Naive thymus-derived CD8-positive, alpha-beta T cell (primary cell): ENCODE measurements at regions not wholly inside any gene's neighbourhood (a gene's known extent, or its start where the extent isn't known, plus 50 kb on each side); places are given as distances from the start of the nearest gene placed in this dataset.

Source experiments
- ATAC-seq, 2 donors: fragments of 150-1000 bp; cut with Tn5 transposase in 1 of 2; sonication (Bioruptor Pico), chemical (Tn5 transposase) in 1 of 2; 1 replicate in 1 of 2; 2 replicates in 1 of 2; pipeline ENCODE4 v1.10.0; 2021; ENCODE audit warnings: mild to moderate bottlenecking in 2 of 2, moderate library complexity in 2 of 2
- POLR2A ChIA-PET: fragments of 350-600 bp; sonication (Branson Sonifier 250); formaldehyde crosslinking; loops from one replicate; lab custom pipeline; 2021; ENCODE audit warnings: antibody characterized with exemption; lab: Charles Lee
- DNase-seq, 10 donors: peaks; one replicate each; pipeline versions ENCODE4 v3.0.0 to v3.0.0-alpha.2; 2020 to 2022
- H3K27ac Mint-ChIP-seq, 10 donors: one replicate each; pipeline ENCODE4 v1.8.0; 2020 to 2022; ENCODE audit warnings: mild to moderate bottlenecking in 10 of 10, mixed read lengths in 10 of 10, moderate library complexity in 4 of 10, inconsistent platforms in 1 of 10
- H3K27me3 Mint-ChIP-seq, 5 donors: one replicate each; pipeline ENCODE4 v1.8.0; 2021 to 2022; ENCODE audit warnings: mixed read lengths in 5 of 5
- H3K36me3 Mint-ChIP-seq, 3 donors: one replicate each; pipeline ENCODE4 v1.8.0; 2020 to 2022; ENCODE audit warnings: mixed read lengths in 3 of 3, mild to moderate bottlenecking in 2 of 3, inconsistent platforms in 1 of 3
- H3K4me1 Mint-ChIP-seq, 4 donors: one replicate each; pipeline ENCODE4 v1.8.0; 2021 to 2022; ENCODE audit warnings: mixed read lengths in 4 of 4
- H3K4me3 Mint-ChIP-seq, 10 donors: one replicate each; pipeline ENCODE4 v1.8.0; 2020 to 2022; ENCODE audit warnings: mild to moderate bottlenecking in 10 of 10, mixed read lengths in 10 of 10, moderate library complexity in 6 of 10, inconsistent platforms in 1 of 10
- H3K9me3 Mint-ChIP-seq, 9 donors: one replicate each; pipeline ENCODE4 v1.8.0; 2020 to 2022; ENCODE audit warnings: mixed read lengths in 9 of 9, mild to moderate bottlenecking in 3 of 9, inconsistent platforms in 1 of 9, moderate library complexity in 1 of 9

- Mint-ChIP-seq H3K27me3 (no peaks in the 10 kb centered on the region), H3K4me3 (no peak overlapping the region), H3K4me1 (no peaks in the 10 kb centered on the region), H3K9me3 (peaks cover 0 to 11% (median 4%) of the 10 kb centered on the region in 9 donors), H3K27ac (no peak overlapping the region), H3K36me3 (no peaks in the 10 kb centered on the region)
- POLR2A ChIA-PET = no interaction called here
- no peak for ATAC-seq
- no peak for DNase-seq
Measured at GRCh38 chr4:19375931-19376330, 875.8 kb upstream of the SLIT2 start.

GRCh38 chr4:19375136-19375804 lies 876.4 kb upstream of the SLIT2 start:
- H3K4me3 Mint-ChIP-seq = no peak overlapping the region
- H3K27me3 Mint-ChIP-seq = no peaks in the 10 kb centered on the region
- no peak overlapping the region for H3K27ac Mint-ChIP-seq
- DNase-seq = no peak
- POLR2A ChIA-PET = no interaction called here
- peaks cover 0 to 7% (median 4%) of the 10 kb centered on the region in 9 donors for H3K9me3 Mint-ChIP-seq
- no peaks in the 10 kb centered on the region for H3K36me3 Mint-ChIP-seq
- H3K4me1 Mint-ChIP-seq = no peaks in the 10 kb centered on the region
- ATAC-seq = no peak

- H3K4me1 Mint-ChIP-seq = no peaks in the 10 kb centered on the region
- POLR2A ChIA-PET = no interaction called here
- no peak overlapping the region for H3K27ac Mint-ChIP-seq
- peaks cover 0 to 6% (median 0%) of the 10 kb centered on the region in 3 donors for H3K36me3 Mint-ChIP-seq
- DNase-seq = no peak
- H3K4me3 Mint-ChIP-seq = no peak overlapping the region
- ATAC-seq = no peak
- H3K9me3 Mint-ChIP-seq = peaks cover 0 to 16% (median 5%) of the 10 kb centered on the region in 9 donors
- no peaks in the 10 kb centered on the region for H3K27me3 Mint-ChIP-seq
Measured at GRCh38 chr4:19372390-19372789, 879.3 kb upstream of the SLIT2 start.

- POLR2A ChIA-PET = no interaction called here
- Mint-ChIP-seq H3K36me3 (peaks cover 0 to 6% (median 0%) of the 10 kb centered on the region in 3 donors), H3K4me1 (no peaks in the 10 kb centered on the region), H3K9me3 (peaks cover 0 to 13% (median 6%) of the 10 kb centered on the region in 9 donors), H3K27me3 (no peaks in the 10 kb centered on the region), H3K27ac (no peak overlapping the region), H3K4me3 (no peak overlapping the region)
- DNase-seq (no peak), ATAC-seq (no peak)
Measured at GRCh38 chr4:19368800-19369199, 882.9 kb upstream of the SLIT2 start.

GRCh38 chr4:19366916-19367315 lies 884.8 kb upstream of the SLIT2 start:
- Mint-ChIP-seq H3K27ac (no peak overlapping the region), H3K36me3 (peaks cover 0 to 6% (median 0%) of the 10 kb centered on the region in 3 donors), H3K4me1 (no peaks in the 10 kb centered on the region), H3K27me3 (no peaks in the 10 kb centered on the region), H3K4me3 (no peak overlapping the region), H3K9me3 (peaks cover 0 to 13% (median 6%) of the 10 kb centered on the region in 9 donors)
- DNase-seq (no peak), ATAC-seq (no peak)
- POLR2A ChIA-PET = no interaction called here

- Mint-ChIP-seq H3K4me1 (peaks cover 0 to 2% (median 0%) of the 10 kb centered on the region in 4 donors), H3K9me3 (peaks cover 0 to 20% (median 10%) of the 10 kb centered on the region in 9 donors), H3K27me3 (no peaks in the 10 kb centered on the region), H3K27ac (no peak overlapping the region), H3K4me3 (no peak overlapping the region), H3K36me3 (peaks cover 0 to 2% (median 0%) of the 10 kb centered on the region in 3 donors)
- ATAC-seq = no peak
- POLR2A ChIA-PET = no interaction called here
- DNase-seq = no peak
Measured at GRCh38 chr4:19358015-19358414, 893.7 kb upstream of the SLIT2 start.

DNA sequence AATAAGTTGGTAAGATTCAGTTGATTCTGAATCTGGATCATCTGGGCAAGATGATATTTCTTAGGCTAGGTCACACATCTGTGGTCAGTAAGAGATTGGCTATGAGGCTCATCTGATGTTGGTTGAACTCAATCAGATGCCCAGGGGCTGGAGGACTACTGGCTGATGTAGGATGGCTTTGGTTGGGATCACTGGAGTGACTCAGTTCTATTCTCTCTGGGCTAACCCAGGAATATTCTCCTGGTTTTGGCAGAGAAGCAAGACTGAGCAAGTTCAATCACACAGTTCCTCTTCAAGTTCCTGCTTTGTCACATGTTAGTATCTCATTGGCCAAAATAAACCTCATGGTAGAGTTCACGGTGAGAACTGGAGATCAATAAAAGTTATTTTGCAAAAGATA lies 902.3 kb upstream of the SLIT2 start:
- POLR2A ChIA-PET = no interaction called here
- H3K27ac Mint-ChIP-seq = no peak overlapping the region
- H3K36me3 Mint-ChIP-seq = peaks cover 0 to 5% (median 0%) of the 10 kb centered on the region in 3 donors
- H3K4me1 Mint-ChIP-seq = peaks cover 0 to 2% (median 0%) of the 10 kb centered on the region in 4 donors
- peaks cover 5 to 21% (median 11%) of the 10 kb centered on the region in 9 donors for H3K9me3 Mint-ChIP-seq
- no peaks in the 10 kb centered on the region for H3K27me3 Mint-ChIP-seq
- DNase-seq (no peak), ATAC-seq (no peak)
- no peak overlapping the region for H3K4me3 Mint-ChIP-seq

DNA sequence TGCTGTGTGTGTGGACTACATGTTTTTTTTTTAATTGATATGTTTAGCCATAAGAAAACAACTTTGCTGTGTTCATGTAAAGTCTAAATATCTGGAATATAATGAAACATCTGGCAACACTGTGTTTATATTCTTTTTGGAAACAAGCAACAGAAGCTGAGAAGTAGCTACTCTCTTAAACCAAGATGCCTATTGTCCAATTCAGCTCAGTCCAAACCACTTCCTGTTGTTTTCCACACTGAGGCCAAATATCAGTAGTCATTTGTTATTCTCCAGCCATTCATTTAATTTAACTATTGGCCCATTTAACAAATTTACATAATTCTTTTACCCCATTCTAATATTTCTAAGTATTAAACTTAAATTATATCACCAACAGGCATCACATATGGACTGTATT lies 903.0 kb upstream of the SLIT2 start:
- ATAC-seq (no peak), DNase-seq (no peak)
- no peak overlapping the region for H3K27ac Mint-ChIP-seq
- no peaks in the 10 kb centered on the region for H3K27me3 Mint-ChIP-seq
- H3K9me3 Mint-ChIP-seq = peaks cover 2 to 23% (median 8%) of the 10 kb centered on the region in 9 donors
- H3K36me3 Mint-ChIP-seq = peaks cover 0 to 5% (median 0%) of the 10 kb centered on the region in 3 donors
- H3K4me1 Mint-ChIP-seq = peaks cover 0 to 2% (median 0%) of the 10 kb centered on the region in 4 donors
- POLR2A ChIA-PET = no interaction called here
- no peak overlapping the region for H3K4me3 Mint-ChIP-seq

DNA sequence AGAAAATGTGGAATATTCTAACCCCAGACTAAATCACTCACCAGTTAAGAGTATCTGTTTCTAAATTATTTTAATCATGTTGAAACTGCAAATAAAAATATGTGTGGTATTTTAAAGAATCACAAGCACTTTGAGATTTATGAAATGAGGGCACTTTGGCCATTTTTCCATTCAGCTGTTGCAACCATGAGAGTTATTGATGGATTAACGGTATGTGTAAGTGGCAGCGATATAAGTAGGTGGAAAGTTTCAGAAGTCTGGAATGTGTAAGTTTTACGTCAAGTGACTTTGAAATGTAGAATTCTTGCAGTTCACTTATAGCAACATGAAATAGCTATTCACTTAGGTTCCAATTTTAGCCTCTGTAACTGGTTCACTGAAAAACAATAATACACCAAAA lies 905.1 kb upstream of the SLIT2 start:
- H3K36me3 Mint-ChIP-seq = peaks cover 0 to under 1% (median 0%) of the 10 kb centered on the region in 3 donors
- no peaks in the 10 kb centered on the region for H3K4me1 Mint-ChIP-seq

DNA sequence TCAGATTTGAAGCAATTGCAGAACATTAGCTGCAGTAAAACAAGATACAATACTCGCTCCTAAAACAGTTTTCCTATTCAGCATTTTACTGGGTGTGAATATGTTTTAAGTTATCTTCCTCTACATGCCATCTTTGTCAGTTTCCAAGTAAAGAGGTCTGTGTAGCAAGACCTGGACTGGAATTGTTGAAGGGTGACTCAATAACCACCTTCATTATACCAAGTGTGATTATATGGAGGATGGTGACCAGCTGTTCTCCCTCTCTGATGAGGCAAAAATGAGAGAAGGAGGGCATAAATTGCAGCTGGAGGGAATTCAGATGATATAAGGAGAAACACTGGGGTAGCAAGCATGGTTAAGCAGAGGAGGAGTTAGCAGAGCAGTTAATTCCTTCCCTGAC lies 922.1 kb upstream of the SLIT2 start:
- no peaks in the 10 kb centered on the region for H3K27me3 Mint-ChIP-seq
- no peak for ATAC-seq
- no peaks in the 10 kb centered on the region for H3K4me1 Mint-ChIP-seq
- H3K4me3 Mint-ChIP-seq = no peak overlapping the region
- DNase-seq = no peak
- H3K9me3 Mint-ChIP-seq = peaks cover 10 to 30% (median 16%) of the 10 kb centered on the region in 9 donors
- POLR2A ChIA-PET = no interaction called here
- no peak overlapping the region for H3K27ac Mint-ChIP-seq
- H3K36me3 Mint-ChIP-seq = peaks cover 0 to 14% (median 0%) of the 10 kb centered on the region in 3 donors

More for the DNA sequence above, 905.1 kb upstream of the SLIT2 start:
- DNase-seq = no peak
- H3K27me3 Mint-ChIP-seq = no peaks in the 10 kb centered on the region
- no peak for ATAC-seq
- no peak overlapping the region for H3K27ac Mint-ChIP-seq
- POLR2A ChIA-PET = no interaction called here
- no peak overlapping the region for H3K4me3 Mint-ChIP-seq
- peaks cover 0 to 18% (median 5%) of the 10 kb centered on the region in 9 donors for H3K9me3 Mint-ChIP-seq

DNA sequence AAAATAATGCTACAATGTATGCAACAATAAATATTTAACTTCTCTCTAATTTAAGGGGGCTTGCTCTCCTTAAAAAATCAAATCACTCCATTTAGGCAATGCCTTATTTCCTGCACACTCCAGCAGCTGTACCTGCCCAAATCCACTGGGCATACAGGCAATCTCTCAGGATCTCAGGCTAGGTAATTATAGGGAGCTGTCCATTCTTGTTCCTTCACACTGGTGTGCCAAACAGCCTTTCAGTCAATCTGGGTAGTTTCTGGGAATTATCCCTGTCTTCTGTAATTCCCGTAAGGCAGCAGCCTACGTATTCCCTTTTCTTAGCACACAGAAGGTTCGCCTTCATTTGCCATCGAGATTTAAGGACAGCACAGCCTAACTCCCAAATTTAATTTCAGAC lies 922.6 kb upstream of the SLIT2 start:
- POLR2A ChIA-PET = no interaction called here
- peaks cover 8 to 28% (median 14%) of the 10 kb centered on the region in 9 donors for H3K9me3 Mint-ChIP-seq
- no peak for DNase-seq
- H3K4me3 Mint-ChIP-seq = no peak overlapping the region
- ATAC-seq = no peak
- no peaks in the 10 kb centered on the region for H3K4me1 Mint-ChIP-seq
- H3K36me3 Mint-ChIP-seq = peaks cover 0 to 12% (median 0%) of the 10 kb centered on the region in 3 donors
- H3K27me3 Mint-ChIP-seq = no peaks in the 10 kb centered on the region
- H3K27ac Mint-ChIP-seq = no peak overlapping the region

- peaks cover 0 to 4% (median 0%) of the 10 kb centered on the region in 3 donors for H3K36me3 Mint-ChIP-seq
- DNase-seq (no peak), ATAC-seq (no peak)
- no peaks in the 10 kb centered on the region for H3K27me3 Mint-ChIP-seq
- H3K9me3 Mint-ChIP-seq = peaks cover 0 to 29% (median 11%) of the 10 kb centered on the region in 9 donors
- POLR2A ChIA-PET = no interaction called here
- H3K27ac Mint-ChIP-seq = no peak overlapping the region
- H3K4me1 Mint-ChIP-seq = no peaks in the 10 kb centered on the region
- no peak overlapping the region for H3K4me3 Mint-ChIP-seq
Measured at GRCh38 chr4:19327364-19327763, 924.3 kb upstream of the SLIT2 start.

GRCh38 chr4:19324184-19324583 lies 927.5 kb upstream of the SLIT2 start:
- Mint-ChIP-seq H3K36me3 (no peaks in the 10 kb centered on the region), H3K27ac (no peak overlapping the region), H3K4me3 (no peak overlapping the region), H3K4me1 (no peaks in the 10 kb centered on the region), H3K27me3 (no peaks in the 10 kb centered on the region), H3K9me3 (peaks cover 1 to 18% (median 11%) of the 10 kb centered on the region in 9 donors)
- DNase-seq (no peak), ATAC-seq (no peak)
- POLR2A ChIA-PET = no interaction called here

GRCh38 chr4:19319607-19320006 lies 932.1 kb upstream of the SLIT2 start:
- no peaks in the 10 kb centered on the region for H3K27me3 Mint-ChIP-seq
- H3K9me3 Mint-ChIP-seq = peaks cover 0 to 24% (median 9%) of the 10 kb centered on the region in 9 donors
- POLR2A ChIA-PET = no interaction called here
- no peak for DNase-seq
- ATAC-seq = no peak
- H3K36me3 Mint-ChIP-seq = no peaks in the 10 kb centered on the region
- H3K4me1 Mint-ChIP-seq = no peaks in the 10 kb centered on the region
- no peak overlapping the region for H3K4me3 Mint-ChIP-seq
- H3K27ac Mint-ChIP-seq = no peak overlapping the region
